Endothelial cell of umbilical vein (primary cell): ENCODE measurements at regions not wholly inside any gene's neighbourhood (a gene's known extent, or its start where the extent isn't known, plus 50 kb on each side); places are given as distances from the start of the nearest gene placed in this dataset.

ENCODE experiments used
- EZH2 ChIP-seq: IDR thresholded peaks from 2 replicates; pipeline ENCODE4 v1.6.1; 2012; ENCODE audit warnings: borderline replicate concordance, low read depth, mild to moderate bottlenecking, moderate library complexity, low read length, inconsistent platforms; ENCODE audit not compliant: severe bottlenecking
- MYC ChIP-seq: IDR thresholded peaks from one replicate; pipeline ENCODE4 v1.6.1; 2011; ENCODE audit warnings: mild to moderate bottlenecking, low read depth, low read length
- POLR2A ChIP-seq: IDR thresholded peaks from 2 replicates; pipeline ENCODE4 v1.6.1; 2012; ENCODE audit warnings: low read depth, mild to moderate bottlenecking, control low read depth, low read length
- POLR2AphosphoS5 ChIP-seq: IDR thresholded peaks from 2 replicates; pipeline ENCODE4 v1.6.1; 2012; ENCODE audit warnings: low read depth, mild to moderate bottlenecking, control low read depth, low read length, moderate library complexity; ENCODE audit not compliant: insufficient read depth
- TF ChIP-seq, protein P1 (sequence below), 2 donors: IDR thresholded peaks; 1 replicate in 1 of 2; 2 replicates in 1 of 2; pipeline ENCODE4 v1.5.1; 2011; ENCODE audit warnings: low read length in 2 of 2, mild to moderate bottlenecking in 2 of 2, moderate library complexity in 2 of 2, control low read depth in 1 of 2, inconsistent platforms in 1 of 2, low read depth in 1 of 2; ENCODE audit not compliant: insufficient read depth in 1 of 2; ENCODE audit errors: extremely low read depth in 1 of 2

DNA sequence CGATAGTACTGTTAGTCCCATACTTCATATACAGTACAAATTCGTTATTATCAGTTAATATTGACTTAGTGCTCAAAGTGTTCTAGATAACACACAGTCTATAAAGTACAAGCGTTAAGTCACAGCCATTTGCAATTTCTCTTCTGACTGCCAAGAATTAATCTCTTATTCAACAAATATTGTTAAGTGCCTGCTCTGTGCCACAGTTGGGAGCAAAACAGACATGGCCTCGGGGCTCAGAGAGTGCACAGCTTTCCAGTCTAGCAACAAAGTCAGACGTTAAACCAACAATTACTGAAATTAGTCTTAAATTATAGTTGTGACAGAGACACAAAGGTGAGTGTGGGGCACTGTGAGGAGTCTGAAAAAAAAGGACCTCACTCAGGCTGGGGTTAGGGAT is 113.0 kb upstream of the DPP6 start:
- TF ChIP-seq, protein P1, sequence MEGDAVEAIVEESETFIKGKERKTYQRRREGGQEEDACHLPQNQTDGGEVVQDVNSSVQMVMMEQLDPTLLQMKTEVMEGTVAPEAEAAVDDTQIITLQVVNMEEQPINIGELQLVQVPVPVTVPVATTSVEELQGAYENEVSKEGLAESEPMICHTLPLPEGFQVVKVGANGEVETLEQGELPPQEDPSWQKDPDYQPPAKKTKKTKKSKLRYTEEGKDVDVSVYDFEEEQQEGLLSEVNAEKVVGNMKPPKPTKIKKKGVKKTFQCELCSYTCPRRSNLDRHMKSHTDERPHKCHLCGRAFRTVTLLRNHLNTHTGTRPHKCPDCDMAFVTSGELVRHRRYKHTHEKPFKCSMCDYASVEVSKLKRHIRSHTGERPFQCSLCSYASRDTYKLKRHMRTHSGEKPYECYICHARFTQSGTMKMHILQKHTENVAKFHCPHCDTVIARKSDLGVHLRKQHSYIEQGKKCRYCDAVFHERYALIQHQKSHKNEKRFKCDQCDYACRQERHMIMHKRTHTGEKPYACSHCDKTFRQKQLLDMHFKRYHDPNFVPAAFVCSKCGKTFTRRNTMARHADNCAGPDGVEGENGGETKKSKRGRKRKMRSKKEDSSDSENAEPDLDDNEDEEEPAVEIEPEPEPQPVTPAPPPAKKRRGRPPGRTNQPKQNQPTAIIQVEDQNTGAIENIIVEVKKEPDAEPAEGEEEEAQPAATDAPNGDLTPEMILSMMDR (IDR thresholded peaks at IDR 0.05; ENCODE audit: extremely low read depth in 1 of 2, insufficient read depth in 1 of 2, low read depth in 1 of 2, low read length in 2 of 2) = no peak
- TF ChIP-seq POLR2A (no peak), POLR2AphosphoS5 (no peak), EZH2 (no peak), MYC (no peak)
